ENCODE measurements at regions not wholly inside any gene's neighbourhood (a gene's known extent, or its start where the extent isn't known, plus 50 kb on each side); places are given as distances from the start of the nearest gene placed in this dataset.

DNA sequence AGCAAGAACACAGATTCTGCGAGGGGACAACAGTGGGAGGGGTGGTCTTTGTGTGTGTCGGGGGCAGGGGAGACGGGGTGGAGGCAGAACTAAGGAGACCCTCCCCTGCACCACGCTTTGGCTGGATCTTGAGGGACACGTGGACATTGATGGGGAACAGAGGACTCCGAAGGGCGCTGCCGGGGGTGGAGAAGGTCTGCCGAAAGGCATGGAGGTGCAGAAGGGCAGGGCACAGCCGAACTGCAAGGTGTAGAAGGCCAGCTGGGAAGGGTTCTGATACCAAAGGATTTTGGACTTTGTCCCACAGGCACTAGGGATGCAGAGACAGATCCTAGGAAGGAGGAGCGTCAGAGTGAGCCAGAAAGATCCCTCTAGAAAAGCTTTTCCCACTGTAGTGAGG lies 107.7 kb upstream of the SYT13 start (continued):
- TF ChIP-seq, protein P1, sequence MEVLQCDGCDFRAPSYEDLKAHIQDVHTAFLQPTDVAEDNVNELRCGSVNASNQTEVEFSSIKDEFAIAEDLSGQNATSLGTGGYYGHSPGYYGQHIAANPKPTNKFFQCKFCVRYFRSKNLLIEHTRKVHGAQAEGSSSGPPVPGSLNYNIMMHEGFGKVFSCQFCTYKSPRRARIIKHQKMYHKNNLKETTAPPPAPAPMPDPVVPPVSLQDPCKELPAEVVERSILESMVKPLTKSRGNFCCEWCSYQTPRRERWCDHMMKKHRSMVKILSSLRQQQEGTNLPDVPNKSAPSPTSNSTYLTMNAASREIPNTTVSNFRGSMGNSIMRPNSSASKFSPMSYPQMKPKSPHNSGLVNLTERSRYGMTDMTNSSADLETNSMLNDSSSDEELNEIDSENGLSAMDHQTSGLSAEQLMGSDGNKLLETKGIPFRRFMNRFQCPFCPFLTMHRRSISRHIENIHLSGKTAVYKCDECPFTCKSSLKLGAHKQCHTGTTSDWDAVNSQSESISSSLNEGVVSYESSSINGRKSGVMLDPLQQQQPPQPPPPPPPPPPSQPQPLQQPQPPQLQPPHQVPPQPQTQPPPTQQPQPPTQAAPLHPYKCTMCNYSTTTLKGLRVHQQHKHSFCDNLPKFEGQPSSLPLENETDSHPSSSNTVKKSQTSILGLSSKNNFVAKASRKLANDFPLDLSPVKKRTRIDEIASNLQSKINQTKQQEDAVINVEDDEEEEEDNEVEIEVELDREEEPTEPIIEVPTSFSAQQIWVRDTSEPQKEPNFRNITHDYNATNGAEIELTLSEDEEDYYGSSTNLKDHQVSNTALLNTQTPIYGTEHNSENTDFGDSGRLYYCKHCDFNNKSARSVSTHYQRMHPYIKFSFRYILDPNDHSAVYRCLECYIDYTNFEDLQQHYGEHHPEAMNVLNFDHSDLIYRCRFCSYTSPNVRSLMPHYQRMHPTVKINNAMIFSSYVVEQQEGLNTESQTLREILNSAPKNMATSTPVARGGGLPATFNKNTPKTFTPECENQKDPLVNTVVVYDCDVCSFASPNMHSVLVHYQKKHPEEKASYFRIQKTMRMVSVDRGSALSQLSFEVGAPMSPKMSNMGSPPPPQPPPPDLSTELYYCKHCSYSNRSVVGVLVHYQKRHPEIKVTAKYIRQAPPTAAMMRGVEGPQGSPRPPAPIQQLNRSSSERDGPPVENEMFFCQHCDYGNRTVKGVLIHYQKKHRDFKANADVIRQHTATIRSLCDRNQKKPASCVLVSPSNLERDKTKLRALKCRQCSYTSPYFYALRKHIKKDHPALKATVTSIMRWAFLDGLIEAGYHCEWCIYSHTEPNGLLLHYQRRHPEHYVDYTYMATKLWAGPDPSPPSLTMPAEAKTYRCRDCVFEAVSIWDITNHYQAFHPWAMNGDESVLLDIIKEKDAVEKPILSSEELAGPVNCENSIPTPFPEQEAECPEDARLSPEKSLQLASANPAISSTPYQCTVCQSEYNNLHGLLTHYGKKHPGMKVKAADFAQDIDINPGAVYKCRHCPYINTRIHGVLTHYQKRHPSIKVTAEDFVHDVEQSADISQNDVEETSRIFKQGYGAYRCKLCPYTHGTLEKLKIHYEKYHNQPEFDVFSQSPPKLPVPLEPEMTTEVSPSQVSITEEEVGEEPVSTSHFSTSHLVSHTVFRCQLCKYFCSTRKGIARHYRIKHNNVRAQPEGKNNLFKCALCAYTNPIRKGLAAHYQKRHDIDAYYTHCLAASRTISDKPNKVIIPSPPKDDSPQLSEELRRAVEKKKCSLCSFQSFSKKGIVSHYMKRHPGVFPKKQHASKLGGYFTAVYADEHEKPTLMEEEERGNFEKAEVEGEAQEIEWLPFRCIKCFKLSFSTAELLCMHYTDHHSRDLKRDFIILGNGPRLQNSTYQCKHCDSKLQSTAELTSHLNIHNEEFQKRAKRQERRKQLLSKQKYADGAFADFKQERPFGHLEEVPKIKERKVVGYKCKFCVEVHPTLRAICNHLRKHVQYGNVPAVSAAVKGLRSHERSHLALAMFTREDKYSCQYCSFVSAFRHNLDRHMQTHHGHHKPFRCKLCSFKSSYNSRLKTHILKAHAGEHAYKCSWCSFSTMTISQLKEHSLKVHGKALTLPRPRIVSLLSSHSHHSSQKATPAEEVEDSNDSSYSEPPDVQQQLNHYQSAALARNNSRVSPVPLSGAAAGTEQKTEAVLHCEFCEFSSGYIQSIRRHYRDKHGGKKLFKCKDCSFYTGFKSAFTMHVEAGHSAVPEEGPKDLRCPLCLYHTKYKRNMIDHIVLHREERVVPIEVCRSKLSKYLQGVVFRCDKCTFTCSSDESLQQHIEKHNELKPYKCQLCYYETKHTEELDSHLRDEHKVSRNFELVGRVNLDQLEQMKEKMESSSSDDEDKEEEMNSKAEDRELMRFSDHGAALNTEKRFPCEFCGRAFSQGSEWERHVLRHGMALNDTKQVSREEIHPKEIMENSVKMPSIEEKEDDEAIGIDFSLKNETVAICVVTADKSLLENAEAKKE (CRISPR knock-in tag; IDR thresholded peaks at IDR 0.05): no peak
- TF ChIP-seq CREB1 (CRISPR knock-in tag; IDR thresholded peaks at IDR 0.05; ENCODE audit: low read depth) (no peak), NANOG (IDR thresholded peaks at IDR 0.05; ENCODE audit: borderline replicate concordance) (no peak), ZNF114 (CRISPR knock-in tag; IDR thresholded peaks at IDR 0.05) (no peak), EZH2 (IDR thresholded peaks at IDR 0.05; ENCODE audit: low read depth, unreplicated experiment) (no peak), JUNB (IDR thresholded peaks at IDR 0.05; ENCODE audit: unreplicated experiment) (no peak), POLR2AphosphoS5 (IDR thresholded peaks at IDR 0.05; ENCODE audit: low read depth) (no peak)
- TF ChIP-seq, protein P2, sequence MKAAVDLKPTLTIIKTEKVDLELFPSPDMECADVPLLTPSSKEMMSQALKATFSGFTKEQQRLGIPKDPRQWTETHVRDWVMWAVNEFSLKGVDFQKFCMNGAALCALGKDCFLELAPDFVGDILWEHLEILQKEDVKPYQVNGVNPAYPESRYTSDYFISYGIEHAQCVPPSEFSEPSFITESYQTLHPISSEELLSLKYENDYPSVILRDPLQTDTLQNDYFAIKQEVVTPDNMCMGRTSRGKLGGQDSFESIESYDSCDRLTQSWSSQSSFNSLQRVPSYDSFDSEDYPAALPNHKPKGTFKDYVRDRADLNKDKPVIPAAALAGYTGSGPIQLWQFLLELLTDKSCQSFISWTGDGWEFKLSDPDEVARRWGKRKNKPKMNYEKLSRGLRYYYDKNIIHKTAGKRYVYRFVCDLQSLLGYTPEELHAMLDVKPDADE (IDR thresholded peaks at IDR 0.05): no peak
- TF ChIP-seq, protein P3, sequence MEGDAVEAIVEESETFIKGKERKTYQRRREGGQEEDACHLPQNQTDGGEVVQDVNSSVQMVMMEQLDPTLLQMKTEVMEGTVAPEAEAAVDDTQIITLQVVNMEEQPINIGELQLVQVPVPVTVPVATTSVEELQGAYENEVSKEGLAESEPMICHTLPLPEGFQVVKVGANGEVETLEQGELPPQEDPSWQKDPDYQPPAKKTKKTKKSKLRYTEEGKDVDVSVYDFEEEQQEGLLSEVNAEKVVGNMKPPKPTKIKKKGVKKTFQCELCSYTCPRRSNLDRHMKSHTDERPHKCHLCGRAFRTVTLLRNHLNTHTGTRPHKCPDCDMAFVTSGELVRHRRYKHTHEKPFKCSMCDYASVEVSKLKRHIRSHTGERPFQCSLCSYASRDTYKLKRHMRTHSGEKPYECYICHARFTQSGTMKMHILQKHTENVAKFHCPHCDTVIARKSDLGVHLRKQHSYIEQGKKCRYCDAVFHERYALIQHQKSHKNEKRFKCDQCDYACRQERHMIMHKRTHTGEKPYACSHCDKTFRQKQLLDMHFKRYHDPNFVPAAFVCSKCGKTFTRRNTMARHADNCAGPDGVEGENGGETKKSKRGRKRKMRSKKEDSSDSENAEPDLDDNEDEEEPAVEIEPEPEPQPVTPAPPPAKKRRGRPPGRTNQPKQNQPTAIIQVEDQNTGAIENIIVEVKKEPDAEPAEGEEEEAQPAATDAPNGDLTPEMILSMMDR (conservative IDR thresholded peaks at IDR 0.05; ENCODE audit: low read depth in 2 of 2): no peak

All from GM23338 (cell line).